ENCODE measurements at regions not wholly inside any gene's neighbourhood (a gene's known extent, or its start where the extent isn't known, plus 50 kb on each side); places are given as distances from the start of the nearest gene placed in this dataset.

- no peak for DNase-seq
Observed at GRCh38 chr1:68331117-68331865, 99.0 kb upstream of the WLS start.

- DNase-seq = no peak
Observed at GRCh38 chr1:68330391-68330790, 98.1 kb upstream of the WLS start.

GRCh38 chr1:68329096-68329835, 96.9 kb upstream of the WLS start:
- no peak for DNase-seq

GRCh38 chr1:68328490-68328889, 96.2 kb upstream of the WLS start:
- DNase-seq = no peak

- DNase-seq = no peak
Observed at GRCh38 chr1:68327414-68327813, 95.1 kb upstream of the WLS start.

DNA sequence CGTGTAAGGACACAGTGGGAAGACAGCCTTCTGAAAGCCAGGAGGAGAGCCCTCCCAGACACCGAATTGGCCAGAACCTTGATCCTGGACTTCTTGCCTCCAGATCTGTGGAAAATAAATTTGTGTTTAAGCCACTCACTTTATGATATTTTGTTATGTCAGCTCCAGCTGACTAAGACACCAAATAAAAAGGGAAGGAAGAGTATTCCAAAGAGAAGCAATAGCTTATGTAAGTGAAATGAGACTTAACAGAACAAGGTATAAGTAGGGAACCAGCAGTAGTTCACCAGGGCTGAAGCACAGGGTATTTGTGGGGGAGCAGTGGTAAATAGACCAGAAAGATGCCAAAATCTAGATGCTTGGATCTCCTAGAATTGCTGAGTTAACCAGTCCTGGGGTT, 94.2 kb upstream of the WLS start:
- no peak for DNase-seq

GRCh38 chr1:68324316-68324715, 92.0 kb upstream of the WLS start:
- DNase-seq = no peak

DNA sequence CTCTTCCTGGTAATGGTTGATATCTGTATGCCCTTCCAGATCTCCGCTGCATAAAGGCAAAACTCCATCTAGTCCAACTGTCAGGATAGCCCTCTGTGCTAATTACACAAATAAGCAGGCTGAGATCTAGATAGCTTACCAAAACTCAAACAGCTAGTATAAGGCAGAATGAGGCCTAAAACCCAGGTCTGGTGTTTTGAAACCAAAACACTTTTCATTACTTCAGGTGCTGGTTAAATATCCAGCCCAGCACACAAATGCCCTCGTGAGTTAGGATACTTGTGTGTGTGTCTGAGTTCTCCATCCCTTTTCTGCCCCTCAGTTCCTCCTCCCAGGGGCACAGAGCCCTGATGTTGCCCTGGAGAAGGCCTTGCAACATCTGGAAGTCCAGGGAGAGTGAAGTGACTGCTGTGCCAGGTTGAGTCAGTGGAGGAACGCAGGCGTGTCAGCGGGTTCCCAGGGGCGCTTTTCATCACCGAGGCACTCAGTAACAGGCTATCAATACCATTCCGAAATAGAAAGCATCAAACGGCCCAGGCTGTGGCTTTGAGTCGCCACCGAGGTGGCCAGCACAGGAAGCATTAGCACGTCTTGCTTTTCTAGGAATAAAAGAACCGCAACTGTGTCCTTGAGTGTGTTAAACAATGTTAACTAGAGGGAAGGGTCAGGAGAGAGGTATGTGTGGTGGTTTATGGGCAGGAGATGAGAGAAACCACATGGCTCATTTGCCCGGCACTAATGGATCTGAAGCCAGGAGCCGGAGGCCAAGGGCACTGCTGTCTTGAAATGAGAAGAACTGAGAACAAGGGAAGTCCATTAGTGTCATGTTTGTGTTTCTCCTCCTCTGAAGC, 90.7 kb upstream of the WLS start:
- DNase-seq = no peak

DNA sequence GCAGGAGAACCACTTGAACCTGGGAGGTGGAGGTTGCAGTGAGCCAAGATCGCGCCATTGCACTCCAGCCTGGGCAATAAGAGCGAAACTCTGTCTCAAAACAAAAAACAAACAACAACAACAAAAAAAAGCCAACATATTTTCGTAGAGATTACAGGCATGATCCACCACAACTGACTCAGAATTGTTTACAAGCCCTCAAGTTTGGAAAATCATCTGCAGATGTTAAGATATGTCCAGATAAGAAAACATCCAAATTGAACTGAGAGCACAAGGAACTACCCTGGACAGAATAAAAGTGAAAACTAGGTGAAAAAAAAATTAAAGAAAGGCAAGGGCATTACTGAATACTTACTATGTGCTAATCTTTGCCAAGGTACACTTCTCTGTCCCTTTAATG, 89.8 kb upstream of the WLS start:
- no peak for DNase-seq

DNA sequence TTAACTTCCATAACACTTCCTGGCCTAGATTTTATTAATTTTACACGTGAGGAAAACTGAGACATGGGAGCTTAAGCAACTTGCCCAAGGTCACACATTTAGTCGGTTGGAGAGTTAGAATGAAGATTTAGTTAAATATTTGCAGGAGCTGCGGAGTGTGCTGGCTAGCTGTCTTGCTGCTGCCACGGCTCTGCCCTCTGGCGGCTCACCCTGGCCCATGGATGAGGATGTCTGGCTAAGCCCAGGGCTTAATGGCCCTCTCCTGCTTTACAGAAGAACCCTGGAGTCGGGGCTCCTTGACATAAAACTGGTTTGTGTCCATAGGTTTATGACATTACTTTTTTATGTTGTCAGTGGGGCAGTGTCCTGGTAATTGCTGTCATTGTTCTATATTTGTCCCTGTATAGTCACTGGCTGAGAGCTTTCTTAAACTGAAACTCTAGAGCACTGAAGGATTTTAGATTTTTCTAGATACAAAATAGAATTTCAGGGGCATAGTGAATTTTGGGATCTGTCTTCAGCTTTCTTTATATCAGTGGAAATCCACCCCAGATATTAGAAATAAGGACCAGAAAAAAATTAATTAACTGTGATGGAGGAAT, 88.9 kb upstream of the WLS start:
- DNase-seq = peak; percentile 46

DNA sequence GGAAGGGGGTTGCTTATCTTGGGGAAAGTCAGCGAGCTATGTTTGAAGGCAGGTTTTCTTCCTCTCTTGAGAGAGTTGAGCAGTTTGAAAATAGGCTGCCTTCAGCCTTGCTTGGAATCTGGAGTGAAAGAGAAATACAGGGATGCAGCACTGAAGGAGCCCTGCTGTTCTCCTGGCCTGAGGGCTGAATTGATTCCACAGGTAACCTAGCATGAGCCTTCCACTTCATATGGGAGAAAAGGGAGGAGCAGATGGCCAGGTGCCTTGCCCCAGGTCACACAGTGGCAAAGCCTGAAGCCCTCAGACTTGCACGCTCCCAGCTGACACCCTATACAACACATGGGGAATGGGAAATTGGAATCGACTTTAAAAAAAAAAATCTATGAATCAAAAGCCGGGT, 88.0 kb upstream of the WLS start:
- DNase-seq = no peak

- DNase-seq = no peak
Observed at GRCh38 chr1:68319907-68320306, 87.6 kb upstream of the WLS start.

DNA sequence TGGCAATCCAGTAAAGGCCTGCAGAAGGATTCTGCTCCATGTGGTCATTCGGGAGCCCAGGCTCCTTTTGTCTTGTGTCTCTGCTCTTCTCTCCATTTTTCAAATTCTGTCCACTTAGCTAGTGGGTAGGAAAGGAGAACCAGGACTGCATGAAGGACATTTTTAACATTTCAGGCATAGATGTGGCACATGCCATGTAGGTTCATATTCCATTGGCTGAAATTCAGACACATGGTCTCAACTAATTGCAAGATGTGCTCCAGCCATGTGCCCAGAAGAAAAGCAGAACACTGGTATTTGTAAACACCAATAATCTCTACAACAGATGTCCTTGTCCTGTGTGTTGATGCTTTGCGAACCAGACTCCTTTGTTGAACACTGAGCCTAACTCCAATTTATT, 85.2 kb upstream of the WLS start:
- no peak for DNase-seq

GRCh38 chr1:68314151-68314780, 81.9 kb upstream of the WLS start:
- peak; percentile 42 for DNase-seq

GRCh38 chr1:68313735-68314134, 81.4 kb upstream of the WLS start:
- DNase-seq = peak; percentile 83

DNA sequence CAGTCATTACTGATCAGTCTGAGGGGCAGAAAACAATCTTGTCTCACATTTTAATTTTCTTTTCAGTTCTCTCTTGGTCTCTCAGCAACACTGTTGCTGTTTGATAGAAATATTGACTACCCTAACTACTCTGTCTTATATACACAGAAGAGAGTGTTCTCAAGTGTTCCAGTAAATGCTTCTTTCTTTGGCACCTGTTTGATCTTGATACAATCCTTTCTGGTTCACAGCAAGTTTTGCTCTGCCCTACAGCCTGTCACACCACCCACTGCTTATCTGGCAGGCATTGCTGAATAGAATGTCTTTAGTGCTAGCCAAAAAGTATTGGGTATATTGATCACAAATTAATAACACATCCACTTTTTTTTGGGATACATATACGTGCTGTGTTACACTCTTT, 75.7 kb upstream of the WLS start:
- no peak for DNase-seq

GRCh38 chr1:68307378-68307787, 75.1 kb upstream of the WLS start:
- no peak for DNase-seq

- DNase-seq = no peak
Observed at GRCh38 chr1:68301471-68302001, 69.2 kb upstream of the WLS start.

DNA sequence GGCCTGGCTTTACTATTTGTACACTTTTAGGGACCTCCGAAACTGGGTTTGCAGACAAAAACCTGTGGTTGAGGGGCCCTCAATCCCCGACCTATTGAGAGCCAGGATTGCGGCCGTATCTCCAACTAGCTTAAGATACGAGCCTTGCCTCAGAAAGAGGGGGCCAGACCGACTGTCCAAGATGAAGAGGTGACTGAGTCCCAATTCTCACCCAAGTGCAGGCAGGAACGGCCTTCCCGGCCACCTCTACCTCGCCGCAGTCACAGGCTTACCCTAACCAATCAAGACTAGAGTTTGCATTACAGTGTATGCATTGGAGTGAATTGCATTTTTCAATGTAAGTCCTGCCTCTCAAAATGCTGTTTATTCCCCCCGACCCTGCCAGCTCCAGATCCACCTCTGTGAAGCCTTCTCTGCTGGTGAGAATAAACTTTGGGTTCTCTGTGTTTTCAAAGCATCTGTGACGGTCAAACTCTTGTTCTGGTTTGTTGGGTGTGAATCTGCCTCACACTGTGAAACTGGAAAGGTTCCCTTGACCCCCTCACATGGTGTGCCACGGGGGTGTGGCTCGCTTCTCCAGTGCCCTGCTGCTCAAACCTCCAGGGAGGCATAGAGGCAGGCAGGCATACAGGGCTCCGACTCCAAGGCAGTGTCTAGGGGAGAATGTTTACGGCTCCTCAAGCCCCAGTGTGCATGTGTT, 62.2 kb upstream of the WLS start:
- no peak for DNase-seq

- DNase-seq = no peak
Observed at GRCh38 chr1:68293609-68294366, 61.5 kb upstream of the WLS start.

- DNase-seq = no peak
Observed at GRCh38 chr1:68293122-68293521, 60.8 kb upstream of the WLS start.
